Panc1 (cell line): ENCODE measurements at regions not wholly inside any gene's neighbourhood (a gene's known extent, or its start where the extent isn't known, plus 50 kb on each side); places are given as distances from the start of the nearest gene placed in this dataset.

ENCODE experiments used
- ATAC-seq: fragments of 200-7000 bp; cut with Tn5 transposase; 2 replicates; pipeline ENCODE4 v1.9.1; 2020; ENCODE audit warnings: mild to moderate bottlenecking, moderate library complexity
- BruUV-seq: library from RNA; stranded (reverse); fragments of 400-500 nt; replicated peaks from 2 replicates; lab custom pipeline; 2021; lab: Mats Ljungman, UMichigan
- CTCF ChIA-PET: fragments of 300-600 bp; sonication (Branson Sonifier 250); formaldehyde crosslinking; loops from one replicate; lab custom pipeline; 2022; ENCODE audit warnings: antibody characterized with exemption; lab: Charles Lee
- POLR2A ChIA-PET: fragments of 300-600 bp; sonication (Branson Sonifier 250); formaldehyde crosslinking; loops from one replicate; lab custom pipeline; 2022; ENCODE audit warnings: antibody characterized with exemption; lab: Charles Lee
- DNase-seq: peaks from one replicate; pipeline ENCODE4 v3.0.0-alpha.2; 2010; ENCODE audit warnings: low read depth, low spot score
- H3K27ac ChIP-seq: 2 replicates; pipeline ENCODE4 v1.5.1; 2011; ENCODE audit warnings: mild to moderate bottlenecking, low read length, inconsistent platforms
- H3K27me3 ChIP-seq: fragments of 200-500 bp; sonication (Bioruptor generic); 2 replicates; pipeline ENCODE4 v1.6.0; 2014; ENCODE audit warnings: low read length, inconsistent platforms; ENCODE audit not compliant: control insufficient read depth, insufficient read depth
- H3K36me3 ChIP-seq: fragments of 200-500 bp; sonication (Bioruptor generic); 2 replicates; pipeline ENCODE4 v1.5.1; 2014; ENCODE audit warnings: inconsistent platforms, mild to moderate bottlenecking, low read length, moderate library complexity; ENCODE audit not compliant: control insufficient read depth, insufficient read depth
- H3K4me1 ChIP-seq: 2 replicates; pipeline ENCODE4 v1.5.1; 2011; ENCODE audit warnings: inconsistent platforms, mild to moderate bottlenecking, low read length, moderate library complexity; ENCODE audit not compliant: control insufficient read depth, insufficient read depth
- H3K4me3 ChIP-seq, 2 experiments: 2 replicates each; pipeline ENCODE4 v1.5.1; 2011 to 2012; ENCODE audit warnings: low read depth in 2 of 2, low read length in 2 of 2, mild to moderate bottlenecking in 2 of 2, inconsistent platforms in 1 of 2, moderate library complexity in 1 of 2
- H3K9me3 ChIP-seq: fragments of 200-500 bp; sonication (Bioruptor generic); 2 replicates; pipeline ENCODE4 v1.5.1; 2014; ENCODE audit warnings: low read depth, mild to moderate bottlenecking, inconsistent platforms, low read length, moderate library complexity; ENCODE audit not compliant: control insufficient read depth, insufficient read depth
- POLR2AphosphoS5 ChIP-seq: IDR thresholded peaks from 2 replicates; pipeline ENCODE4 v1.6.1; 2012; ENCODE audit warnings: mild to moderate bottlenecking, low read depth, low read length, moderate library complexity
- REST ChIP-seq, 2 experiments: IDR thresholded peaks; 2 replicates each; pipeline ENCODE4 v1.6.1; 2011 to 2012; ENCODE audit warnings: low read depth in 2 of 2, control low read depth in 1 of 2, low read length in 1 of 2, mild to moderate bottlenecking in 1 of 2, moderate library complexity in 1 of 2; ENCODE audit not compliant: insufficient read depth in 1 of 2
- SIN3A ChIP-seq: IDR thresholded peaks from 2 replicates; pipeline ENCODE4 v1.6.1; 2012; ENCODE audit warnings: low read depth, mild to moderate bottlenecking, low read length, moderate library complexity, borderline replicate concordance; ENCODE audit not compliant: insufficient read depth
- TCF7L2 ChIP-seq: IDR thresholded peaks from 2 replicates; pipeline ENCODE4 v1.6.1; 2011; ENCODE audit warnings: mild to moderate bottlenecking, low read depth, low read length, inconsistent platforms
- in situ Hi-C: cut with HindIII; loops from 2 replicates; pipeline ENCODE4 v1.10.0; 2016; ENCODE audit warnings: low sequenced_read_pairs, low pct_unique_long_range_greater_than_20kb
- intact Hi-C: fragments of 100-400 bp; cut with micrococcal nuclease; formaldehyde crosslinking; loops from one replicate; pipeline ENCODE4 v1.10.0; 2022; ENCODE audit not compliant: unreplicated experiment
- TF ChIP-seq, protein P1 (sequence below): fragments of 450-650 bp; IDR thresholded peaks from 2 replicates; pipeline ENCODE4 v1.5.1; 2017; ENCODE audit warnings: mild to moderate bottlenecking

DNA sequence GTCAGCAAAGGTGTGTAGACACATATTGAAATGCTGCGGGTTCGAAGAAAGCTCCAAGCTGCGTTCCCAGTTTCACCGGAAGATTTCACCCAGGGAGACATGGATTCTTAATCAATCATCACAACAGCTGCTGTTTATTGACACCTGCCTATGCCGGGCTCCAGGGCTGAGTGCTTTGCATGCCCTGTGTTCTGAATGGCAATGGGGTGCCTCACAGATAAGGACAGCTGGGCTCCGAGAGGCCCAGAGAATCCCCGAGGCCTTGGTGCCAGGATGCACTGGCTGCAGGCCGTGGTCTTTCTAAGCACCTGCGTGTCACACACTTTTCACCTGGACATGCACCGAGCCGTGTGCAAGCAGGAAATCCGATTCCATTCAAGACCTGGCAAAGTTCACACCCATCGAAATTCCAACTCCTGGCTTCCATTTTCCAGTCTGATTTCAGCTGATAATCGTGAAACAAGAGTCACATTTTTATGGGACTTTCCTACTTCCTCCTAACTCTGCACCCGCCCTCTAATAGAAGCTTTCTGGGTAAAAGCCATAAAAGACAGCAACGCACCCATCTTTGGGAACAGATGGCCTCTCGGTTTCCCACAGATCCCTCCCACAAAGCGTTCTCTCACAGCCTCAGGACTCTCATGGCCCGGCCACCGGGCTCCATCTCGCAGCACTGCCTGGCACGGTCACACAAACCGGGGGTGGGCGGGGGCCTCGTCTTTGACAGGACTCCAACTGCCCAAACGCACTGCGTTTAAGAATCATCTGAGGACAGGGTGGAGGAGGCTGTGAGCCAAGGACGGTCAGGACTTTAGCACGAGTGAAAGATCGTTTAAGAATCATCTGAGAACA lies 245.6 kb upstream of the SALL3 start:
- POLR2A ChIA-PET, result no interaction called here
- no peak overlapping the region for H3K27ac ChIP-seq
- H3K4me1 ChIP-seq, result no peaks in the 10 kb centered on the region
- DNase-seq, result no peak
- in situ Hi-C loops, result no loop called here
- H3K9me3 ChIP-seq, result no peaks in the 10 kb centered on the region
- TF ChIP-seq TCF7L2, result no peak
- no peak for TF ChIP-seq SIN3A
- TF ChIP-seq POLR2AphosphoS5, result no peak
- TF ChIP-seq REST (IDR thresholded peaks at IDR 0.05; ENCODE audit: insufficient read depth in 1 of 2, low read depth in 2 of 2, low read length in 1 of 2), result no peak
- TF ChIP-seq, protein P1, sequence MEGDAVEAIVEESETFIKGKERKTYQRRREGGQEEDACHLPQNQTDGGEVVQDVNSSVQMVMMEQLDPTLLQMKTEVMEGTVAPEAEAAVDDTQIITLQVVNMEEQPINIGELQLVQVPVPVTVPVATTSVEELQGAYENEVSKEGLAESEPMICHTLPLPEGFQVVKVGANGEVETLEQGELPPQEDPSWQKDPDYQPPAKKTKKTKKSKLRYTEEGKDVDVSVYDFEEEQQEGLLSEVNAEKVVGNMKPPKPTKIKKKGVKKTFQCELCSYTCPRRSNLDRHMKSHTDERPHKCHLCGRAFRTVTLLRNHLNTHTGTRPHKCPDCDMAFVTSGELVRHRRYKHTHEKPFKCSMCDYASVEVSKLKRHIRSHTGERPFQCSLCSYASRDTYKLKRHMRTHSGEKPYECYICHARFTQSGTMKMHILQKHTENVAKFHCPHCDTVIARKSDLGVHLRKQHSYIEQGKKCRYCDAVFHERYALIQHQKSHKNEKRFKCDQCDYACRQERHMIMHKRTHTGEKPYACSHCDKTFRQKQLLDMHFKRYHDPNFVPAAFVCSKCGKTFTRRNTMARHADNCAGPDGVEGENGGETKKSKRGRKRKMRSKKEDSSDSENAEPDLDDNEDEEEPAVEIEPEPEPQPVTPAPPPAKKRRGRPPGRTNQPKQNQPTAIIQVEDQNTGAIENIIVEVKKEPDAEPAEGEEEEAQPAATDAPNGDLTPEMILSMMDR, result no peak
- no peak for ATAC-seq
- no peaks in the 10 kb centered on the region for H3K36me3 ChIP-seq
- CTCF ChIA-PET, result no interaction called here
- intact Hi-C loops, result no loop called here
- no TSS peak for BruUV-seq
- peaks cover 14% of the 10 kb centered on the region for H3K27me3 ChIP-seq
- H3K4me3 ChIP-seq, result no peak overlapping the region

DNA sequence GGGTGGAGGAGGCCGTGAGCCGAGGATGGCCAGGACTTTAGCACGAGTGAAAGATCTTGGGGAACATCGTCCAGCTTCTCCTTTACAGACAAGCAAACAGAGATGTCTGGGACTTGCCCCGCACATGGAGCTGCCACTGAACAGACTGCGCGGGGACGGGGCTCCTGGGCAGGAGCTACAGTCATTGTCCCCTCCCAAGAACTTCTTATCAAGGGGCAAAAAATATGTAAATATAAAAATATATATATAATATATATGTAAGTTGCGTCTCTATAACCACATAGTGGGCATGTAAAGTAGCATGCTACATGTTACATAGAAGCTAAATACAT lies 245.0 kb upstream of the SALL3 start:
- POLR2A ChIA-PET, result no interaction called here
- Histone ChIP-seq H3K4me3 (no peak overlapping the region), H3K36me3 (no peaks in the 10 kb centered on the region), H3K9me3 (no peaks in the 10 kb centered on the region), H3K4me1 (no peaks in the 10 kb centered on the region), H3K27me3 (peaks cover 12% of the 10 kb centered on the region), H3K27ac (no peak overlapping the region)
- intact Hi-C loops, result no loop called here
- no peak for ATAC-seq
- CTCF ChIA-PET, result no interaction called here
- no peak for DNase-seq
- in situ Hi-C loops, result no loop called here
- TF ChIP-seq, protein P1, result no peak
- no peak for TF ChIP-seq REST (IDR thresholded peaks at IDR 0.05; ENCODE audit: insufficient read depth in 1 of 2, low read depth in 2 of 2, low read length in 1 of 2)
- no peak for TF ChIP-seq SIN3A
- no peak for TF ChIP-seq TCF7L2
- no peak for TF ChIP-seq POLR2AphosphoS5
- no TSS peak for BruUV-seq
